ENCODE measurements at regions not wholly inside any gene's neighbourhood (a gene's known extent, or its start where the extent isn't known, plus 50 kb on each side); places are given as distances from the start of the nearest gene placed in this dataset.

- 56 to 65% methylated on average over 2 of the region's 2 CpGs for WGBS, 2 donors
- intact Hi-C loops (cut with DNase I), result no loop called here
- Histone ChIP-seq H3K4me3 (no peak overlapping the region), H3K27me3 (no peaks in the 10 kb centered on the region), H3K36me3 (no peaks in the 10 kb centered on the region), H3K27ac (no peak overlapping the region), H3K4me1 (no peaks in the 10 kb centered on the region), H3K9me3 (peaks cover 0 to 29% (median 0%) of the 10 kb centered on the region in 11 donors)
- TF ChIP-seq, protein P1, sequence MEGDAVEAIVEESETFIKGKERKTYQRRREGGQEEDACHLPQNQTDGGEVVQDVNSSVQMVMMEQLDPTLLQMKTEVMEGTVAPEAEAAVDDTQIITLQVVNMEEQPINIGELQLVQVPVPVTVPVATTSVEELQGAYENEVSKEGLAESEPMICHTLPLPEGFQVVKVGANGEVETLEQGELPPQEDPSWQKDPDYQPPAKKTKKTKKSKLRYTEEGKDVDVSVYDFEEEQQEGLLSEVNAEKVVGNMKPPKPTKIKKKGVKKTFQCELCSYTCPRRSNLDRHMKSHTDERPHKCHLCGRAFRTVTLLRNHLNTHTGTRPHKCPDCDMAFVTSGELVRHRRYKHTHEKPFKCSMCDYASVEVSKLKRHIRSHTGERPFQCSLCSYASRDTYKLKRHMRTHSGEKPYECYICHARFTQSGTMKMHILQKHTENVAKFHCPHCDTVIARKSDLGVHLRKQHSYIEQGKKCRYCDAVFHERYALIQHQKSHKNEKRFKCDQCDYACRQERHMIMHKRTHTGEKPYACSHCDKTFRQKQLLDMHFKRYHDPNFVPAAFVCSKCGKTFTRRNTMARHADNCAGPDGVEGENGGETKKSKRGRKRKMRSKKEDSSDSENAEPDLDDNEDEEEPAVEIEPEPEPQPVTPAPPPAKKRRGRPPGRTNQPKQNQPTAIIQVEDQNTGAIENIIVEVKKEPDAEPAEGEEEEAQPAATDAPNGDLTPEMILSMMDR (IDR thresholded peaks at IDR 0.05), result no peak
- no peak for DNase-seq
- no peak for ATAC-seq
Observed at GRCh38 chr13:85266771-85267170, 532.4 kb downstream of the SLITRK6 start.

GRCh38 chr13:85266331-85266730 lies 532.9 kb downstream of the SLITRK6 start:
- Histone ChIP-seq H3K9me3 (peaks cover 0 to 25% (median 0%) of the 10 kb centered on the region in 11 donors), H3K27ac (no peak overlapping the region), H3K27me3 (no peaks in the 10 kb centered on the region), H3K4me3 (no peak overlapping the region), H3K36me3 (no peaks in the 10 kb centered on the region), H3K4me1 (no peaks in the 10 kb centered on the region)
- intact Hi-C loops (cut with DNase I), result no loop called here
- TF ChIP-seq, protein P1 (IDR thresholded peaks at IDR 0.05), result no peak
- WGBS, 2 donors, result 22 to 29% methylated on average over 1 of the region's 1 CpG
- DNase-seq (no peak), ATAC-seq (no peak)

- peaks cover 0 to 14% (median 0%) of the 10 kb centered on the region in 11 donors for H3K9me3 ChIP-seq
- H3K36me3 ChIP-seq, result no peaks in the 10 kb centered on the region
- WGBS, 2 donors, result 84 to 89% methylated on average over 3 of the region's 3 CpGs
- no peak overlapping the region for H3K4me3 ChIP-seq
- TF ChIP-seq, protein P1 (IDR thresholded peaks at IDR 0.05), result no peak
- DNase-seq (no peak), ATAC-seq (no peak)
- no peaks in the 10 kb centered on the region for H3K27me3 ChIP-seq
- H3K4me1 ChIP-seq, result no peaks in the 10 kb centered on the region
- H3K27ac ChIP-seq, result no peak overlapping the region
- intact Hi-C loops (cut with DNase I), result no loop called here
Observed at GRCh38 chr13:85265296-85265695, 533.9 kb downstream of the SLITRK6 start.

- 84 to 91% methylated on average over 2 of the region's 2 CpGs for WGBS, 2 donors
- no peak overlapping the region for H3K27ac ChIP-seq
- no peaks in the 10 kb centered on the region for H3K4me1 ChIP-seq
- DNase-seq, result no peak
- H3K4me3 ChIP-seq, result no peak overlapping the region
- no peak for ATAC-seq
- intact Hi-C loops (cut with DNase I), result no loop called here
- peaks cover 0 to 6% (median 0%) of the 10 kb centered on the region in 11 donors for H3K9me3 ChIP-seq
- H3K36me3 ChIP-seq, result no peaks in the 10 kb centered on the region
- H3K27me3 ChIP-seq, result no peaks in the 10 kb centered on the region
- TF ChIP-seq, protein P1 (IDR thresholded peaks at IDR 0.05), result no peak
Observed at GRCh38 chr13:85262499-85262898, 536.7 kb downstream of the SLITRK6 start.
